ENCODE measurements at regions not wholly inside any gene's neighbourhood (a gene's known extent, or its start where the extent isn't known, plus 50 kb on each side); places are given as distances from the start of the nearest gene placed in this dataset.

GRCh38 chr13:69553976-69554375 is 553.6 kb upstream of the ATXN8OS start:
- no peaks in the 10 kb centered on the region for H3K27me3 ChIP-seq (replicated peaks; ENCODE audit: insufficient read depth, low read length)
- H3K9me2 ChIP-seq (replicated peaks; ENCODE audit: insufficient read depth, low read length): no peaks in the 10 kb centered on the region
- H3K9me3 ChIP-seq (replicated peaks; ENCODE audit: insufficient read depth, low read length): no peaks in the 10 kb centered on the region
- H3K4me1 ChIP-seq (ENCODE audit: low read length): no peaks in the 10 kb centered on the region
- H4K20me1 ChIP-seq (ENCODE audit: insufficient read depth, low read length): no peaks in the 10 kb centered on the region
- DNase-seq: no peak
- H3K79me2 ChIP-seq (ENCODE audit: low read length): no peaks in the 10 kb centered on the region
- H3K9ac ChIP-seq (ENCODE audit: low read length): no peak overlapping the region
- H3K36me3 ChIP-seq (replicated peaks; ENCODE audit: insufficient read depth, low read length): no peaks in the 10 kb centered on the region
- H3K27ac ChIP-seq (ENCODE audit: low read length): no peak overlapping the region
- no peaks in the 10 kb centered on the region for H3F3A ChIP-seq (ENCODE audit: insufficient read depth, low read length)
- no peak overlapping the region for H2AFZ ChIP-seq (ENCODE audit: low read length)
- no peak overlapping the region for H3K4me2 ChIP-seq (ENCODE audit: low read depth, low read length)
- TF ChIP-seq CTCF (IDR thresholded peaks at IDR 0.05; ENCODE audit: low read length): no peak
- no peak for TF ChIP-seq EZH2phosphoT487 (IDR thresholded peaks at IDR 0.05; ENCODE audit: low read length)
- no peak for TF ChIP-seq EZH2 (optimal IDR thresholded peaks at IDR 0.05; ENCODE audit: low read depth, low read length)
- H3K4me3 ChIP-seq (ENCODE audit: low read length): no peak overlapping the region

DNA sequence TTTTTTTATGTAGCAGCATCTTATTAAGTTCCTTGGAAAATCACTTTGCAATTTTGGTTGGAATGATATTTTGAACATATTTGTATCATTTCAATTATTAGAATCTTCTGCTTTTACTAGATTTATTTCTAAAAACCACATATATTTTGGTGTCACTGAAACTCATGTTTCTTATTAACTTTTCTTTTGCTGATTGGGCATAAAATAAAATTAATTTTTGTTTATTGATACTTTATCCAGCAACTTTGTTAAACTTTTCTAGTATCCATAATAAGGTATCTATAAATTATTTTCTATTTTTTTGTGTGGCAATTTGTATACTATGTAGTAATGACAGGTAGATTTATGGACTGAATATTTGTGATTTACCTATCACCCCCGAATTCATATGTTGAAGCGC is 556.4 kb upstream of the ATXN8OS start:
- H3K4me3 ChIP-seq (ENCODE audit: low read length): no peak overlapping the region
- TF ChIP-seq EZH2 (optimal IDR thresholded peaks at IDR 0.05; ENCODE audit: low read depth, low read length): no peak
- no peak for TF ChIP-seq CTCF (IDR thresholded peaks at IDR 0.05; ENCODE audit: low read length)
- TF ChIP-seq EZH2phosphoT487 (IDR thresholded peaks at IDR 0.05; ENCODE audit: low read length): no peak
- no peaks in the 10 kb centered on the region for H3K9me3 ChIP-seq (replicated peaks; ENCODE audit: insufficient read depth, low read length)
- H4K20me1 ChIP-seq (ENCODE audit: insufficient read depth, low read length): no peaks in the 10 kb centered on the region
- H3K9me2 ChIP-seq (replicated peaks; ENCODE audit: insufficient read depth, low read length): no peaks in the 10 kb centered on the region
- no peak overlapping the region for H3K9ac ChIP-seq (ENCODE audit: low read length)
- H3K4me2 ChIP-seq (ENCODE audit: low read depth, low read length): no peak overlapping the region
- no peaks in the 10 kb centered on the region for H3F3A ChIP-seq (ENCODE audit: insufficient read depth, low read length)
- H3K36me3 ChIP-seq (replicated peaks; ENCODE audit: insufficient read depth, low read length): no peaks in the 10 kb centered on the region
- no peak for DNase-seq
- H3K27ac ChIP-seq (ENCODE audit: low read length): no peak overlapping the region
- H3K27me3 ChIP-seq (replicated peaks; ENCODE audit: insufficient read depth, low read length): no peaks in the 10 kb centered on the region
- H3K79me2 ChIP-seq (ENCODE audit: low read length): no peaks in the 10 kb centered on the region
- no peak overlapping the region for H2AFZ ChIP-seq (ENCODE audit: low read length)
- no peaks in the 10 kb centered on the region for H3K4me1 ChIP-seq (ENCODE audit: low read length)

- Histone ChIP-seq H3K36me3 (replicated peaks; ENCODE audit: insufficient read depth, low read length) (no peaks in the 10 kb centered on the region), H2AFZ (ENCODE audit: low read length) (no peak overlapping the region), H3K4me2 (ENCODE audit: low read depth, low read length) (no peak overlapping the region), H3K4me1 (ENCODE audit: low read length) (no peaks in the 10 kb centered on the region), H3K79me2 (ENCODE audit: low read length) (no peaks in the 10 kb centered on the region), H3K9ac (ENCODE audit: low read length) (no peak overlapping the region), H3K9me3 (replicated peaks; ENCODE audit: insufficient read depth, low read length) (no peaks in the 10 kb centered on the region), H3K9me2 (replicated peaks; ENCODE audit: insufficient read depth, low read length) (no peaks in the 10 kb centered on the region), H4K20me1 (ENCODE audit: insufficient read depth, low read length) (no peaks in the 10 kb centered on the region), H3F3A (ENCODE audit: insufficient read depth, low read length) (no peaks in the 10 kb centered on the region), H3K27me3 (replicated peaks; ENCODE audit: insufficient read depth, low read length) (no peaks in the 10 kb centered on the region), H3K4me3 (ENCODE audit: low read length) (no peak overlapping the region), H3K27ac (ENCODE audit: low read length) (no peak overlapping the region)
- TF ChIP-seq CTCF (IDR thresholded peaks at IDR 0.05; ENCODE audit: low read length) (no peak), EZH2phosphoT487 (IDR thresholded peaks at IDR 0.05; ENCODE audit: low read length) (no peak), EZH2 (optimal IDR thresholded peaks at IDR 0.05; ENCODE audit: low read depth, low read length) (no peak)
- no peak for DNase-seq
Observed at GRCh38 chr13:69547780-69548179, 559.8 kb upstream of the ATXN8OS start.
